ENCODE measurements at regions not wholly inside any gene's neighbourhood (a gene's known extent, or its start where the extent isn't known, plus 50 kb on each side); places are given as distances from the start of the nearest gene placed in this dataset.

DNA sequence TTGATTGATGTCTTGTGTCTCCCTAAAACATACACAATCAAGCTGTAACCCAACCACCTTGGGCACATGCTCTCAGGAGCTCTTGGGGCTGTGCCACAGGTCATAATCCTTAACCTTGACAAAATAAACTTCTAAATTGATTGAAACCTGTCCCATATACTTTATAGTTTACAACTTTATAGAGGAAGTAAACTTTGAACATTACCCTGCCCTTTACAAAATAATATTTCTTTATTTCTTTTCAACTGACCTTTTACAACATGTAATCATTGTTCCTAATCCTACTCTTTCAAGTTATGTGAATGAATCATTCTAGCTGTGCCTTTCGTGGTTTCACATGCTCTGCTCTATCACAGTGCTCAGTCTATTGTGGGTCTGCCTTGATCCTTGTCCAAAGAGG, 118.3 kb upstream of the ATP1A1 start:
- ChIA-PET CTCF (no interaction called here), POLR2A (no interaction called here)
- H3K4me3 ChIP-seq (ENCODE audit: low read depth, low read length) = no peak overlapping the region
- TF ChIP-seq, protein P1, sequence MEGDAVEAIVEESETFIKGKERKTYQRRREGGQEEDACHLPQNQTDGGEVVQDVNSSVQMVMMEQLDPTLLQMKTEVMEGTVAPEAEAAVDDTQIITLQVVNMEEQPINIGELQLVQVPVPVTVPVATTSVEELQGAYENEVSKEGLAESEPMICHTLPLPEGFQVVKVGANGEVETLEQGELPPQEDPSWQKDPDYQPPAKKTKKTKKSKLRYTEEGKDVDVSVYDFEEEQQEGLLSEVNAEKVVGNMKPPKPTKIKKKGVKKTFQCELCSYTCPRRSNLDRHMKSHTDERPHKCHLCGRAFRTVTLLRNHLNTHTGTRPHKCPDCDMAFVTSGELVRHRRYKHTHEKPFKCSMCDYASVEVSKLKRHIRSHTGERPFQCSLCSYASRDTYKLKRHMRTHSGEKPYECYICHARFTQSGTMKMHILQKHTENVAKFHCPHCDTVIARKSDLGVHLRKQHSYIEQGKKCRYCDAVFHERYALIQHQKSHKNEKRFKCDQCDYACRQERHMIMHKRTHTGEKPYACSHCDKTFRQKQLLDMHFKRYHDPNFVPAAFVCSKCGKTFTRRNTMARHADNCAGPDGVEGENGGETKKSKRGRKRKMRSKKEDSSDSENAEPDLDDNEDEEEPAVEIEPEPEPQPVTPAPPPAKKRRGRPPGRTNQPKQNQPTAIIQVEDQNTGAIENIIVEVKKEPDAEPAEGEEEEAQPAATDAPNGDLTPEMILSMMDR (IDR thresholded peaks at IDR 0.05; ENCODE audit: insufficient read depth, low read length, missing control alignments) = no peak
- no peak for DNase-seq (ENCODE audit: low read depth, low spot score)

DNA sequence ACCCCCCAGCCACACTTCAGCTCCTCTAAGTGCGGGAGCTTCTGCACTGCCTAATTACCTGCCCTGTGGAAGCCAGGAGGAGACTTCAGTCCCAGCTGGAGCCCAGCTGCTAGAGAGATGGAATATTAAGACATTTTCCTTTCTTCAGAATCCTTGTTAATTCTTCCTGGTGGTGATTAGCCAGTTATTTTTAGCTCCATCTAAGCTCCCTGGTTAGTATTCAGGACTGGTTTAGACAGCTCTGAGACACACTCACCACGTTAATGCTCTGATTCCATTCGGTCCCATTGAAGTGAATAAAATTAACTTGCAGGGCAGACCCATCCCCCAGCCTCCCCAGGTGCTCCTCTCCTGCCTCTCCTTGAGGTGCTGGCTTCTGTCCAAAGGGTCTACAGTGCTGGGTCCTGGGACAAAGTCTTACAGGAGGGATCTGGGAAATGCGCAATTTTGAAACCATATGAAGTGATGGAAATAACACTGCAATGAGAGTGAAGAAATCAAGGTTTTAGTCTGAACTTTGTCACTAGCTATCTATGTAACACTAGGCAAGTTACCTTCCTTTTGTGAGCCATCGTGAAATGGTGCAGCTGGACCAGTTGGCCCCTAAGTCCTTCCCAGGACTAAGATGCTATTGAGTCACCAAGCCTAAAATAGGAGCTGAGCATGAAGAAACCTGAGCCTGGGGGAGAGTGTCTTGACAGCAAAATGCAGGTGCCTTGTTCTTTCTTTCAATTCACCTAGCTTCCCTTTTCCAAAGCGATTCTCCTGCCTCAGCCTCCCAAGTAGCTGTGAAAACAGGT, 117.4 kb upstream of the ATP1A1 start:
- ChIA-PET POLR2A (no interaction called here), CTCF (no interaction called here)
- H3K4me3 ChIP-seq (ENCODE audit: low read depth, low read length) = no peak overlapping the region
- TF ChIP-seq, protein P1 (IDR thresholded peaks at IDR 0.05; ENCODE audit: insufficient read depth, low read length, missing control alignments) = no peak
- no peak for DNase-seq (ENCODE audit: low read depth, low spot score)

DNA sequence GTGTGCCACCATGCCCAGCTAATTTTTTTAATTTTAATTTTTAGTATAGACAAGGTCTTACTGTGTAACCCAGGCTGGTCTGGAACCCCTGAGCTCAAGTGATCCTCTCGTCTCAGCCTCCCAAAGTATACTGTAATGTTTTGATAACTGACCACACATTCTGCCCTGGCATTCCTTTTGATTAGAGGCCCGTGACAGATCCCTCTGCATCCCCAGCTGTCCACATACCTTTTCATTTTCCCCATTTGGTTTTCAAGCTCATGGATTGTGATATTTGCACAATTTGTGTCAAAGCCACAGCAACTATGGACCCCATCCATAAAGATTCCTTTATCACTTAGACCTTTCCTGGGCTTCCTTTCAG, 116.8 kb upstream of the ATP1A1 start:
- DNase-seq (ENCODE audit: low read depth, low spot score) = no peak
- CTCF ChIA-PET = no interaction called here
- TF ChIP-seq, protein P1 (IDR thresholded peaks at IDR 0.05; ENCODE audit: insufficient read depth, low read length, missing control alignments) = no peak
- H3K4me3 ChIP-seq (ENCODE audit: low read depth, low read length) = no peak overlapping the region
- POLR2A ChIA-PET = no interaction called here

DNA sequence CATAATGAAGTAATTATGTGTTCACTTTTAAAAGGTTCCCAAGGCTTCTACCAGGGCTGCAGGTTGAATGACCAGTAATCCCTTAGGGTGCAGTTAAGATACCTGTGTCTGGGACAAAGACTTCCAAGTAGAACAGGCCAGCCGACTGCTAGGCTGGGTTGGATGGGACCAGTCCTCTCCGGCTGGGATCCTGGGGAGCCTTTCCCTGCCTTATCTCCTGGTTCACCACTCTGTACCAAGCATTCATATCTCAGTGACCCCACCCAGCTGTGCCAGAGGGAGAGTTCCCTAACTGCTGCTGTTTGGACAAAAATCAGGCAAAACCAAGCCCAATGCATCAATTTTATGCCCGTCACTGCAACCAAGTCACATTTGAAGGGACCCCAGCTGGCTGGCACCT, 116.2 kb upstream of the ATP1A1 start:
- no peak overlapping the region for H3K4me3 ChIP-seq (ENCODE audit: low read depth, low read length)
- POLR2A ChIA-PET = no interaction called here
- TF ChIP-seq, protein P1 (IDR thresholded peaks at IDR 0.05; ENCODE audit: insufficient read depth, low read length, missing control alignments) = no peak
- CTCF ChIA-PET = no interaction called here
- no peak for DNase-seq (ENCODE audit: low read depth, low spot score)

DNA sequence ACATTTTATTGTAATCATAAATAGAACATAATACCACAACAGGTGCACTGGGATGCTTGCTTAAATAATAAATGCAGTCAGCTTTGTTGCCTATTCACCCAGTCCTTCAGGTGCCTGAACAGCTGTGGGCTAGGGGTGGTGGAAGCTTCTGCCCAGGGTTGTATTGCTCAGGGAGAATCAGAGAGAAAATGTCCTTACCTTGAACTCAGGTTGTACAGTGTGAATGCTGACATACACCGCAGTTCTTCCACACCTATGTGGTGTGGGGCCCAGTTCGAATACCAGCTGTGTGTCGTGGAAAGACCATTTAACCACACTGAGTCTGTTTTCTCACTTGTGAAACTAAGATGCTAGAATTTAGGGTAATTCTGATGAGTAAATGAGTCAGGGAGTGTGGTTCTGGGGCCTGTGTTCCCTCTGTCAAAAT, 115.7 kb upstream of the ATP1A1 start:
- no peak for DNase-seq (ENCODE audit: low read depth, low spot score)
- CTCF ChIA-PET = no interaction called here
- POLR2A ChIA-PET = no interaction called here
- TF ChIP-seq, protein P1 (IDR thresholded peaks at IDR 0.05; ENCODE audit: insufficient read depth, low read length, missing control alignments) = no peak
- H3K4me3 ChIP-seq (ENCODE audit: low read depth, low read length) = no peak overlapping the region

DNA sequence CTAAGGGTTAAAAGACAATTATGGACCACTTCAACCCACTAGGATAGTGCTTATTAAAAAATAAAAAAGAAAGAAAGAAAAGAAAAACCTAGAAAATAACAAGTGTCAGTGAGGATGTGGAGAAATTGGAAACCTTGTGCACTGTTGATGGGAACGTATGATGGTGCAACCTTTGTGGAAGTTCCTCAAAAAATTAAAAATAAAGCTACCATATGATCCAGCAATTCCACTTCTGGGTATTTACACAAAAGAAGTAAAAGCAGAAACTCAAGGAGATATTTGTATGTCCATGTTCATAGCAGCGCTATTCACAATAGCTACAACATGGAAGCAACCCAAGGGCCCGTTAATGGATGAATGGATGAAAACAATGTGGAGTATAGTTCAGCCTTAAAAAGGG, 115.2 kb upstream of the ATP1A1 start:
- TF ChIP-seq, protein P1 (IDR thresholded peaks at IDR 0.05; ENCODE audit: insufficient read depth, low read length, missing control alignments) = no peak
- POLR2A ChIA-PET = no interaction called here
- no peak overlapping the region for H3K4me3 ChIP-seq (ENCODE audit: low read depth, low read length)
- DNase-seq (ENCODE audit: low read depth, low spot score) = no peak
- CTCF ChIA-PET = no interaction called here
